Keratinocyte (primary cell): ENCODE measurements at regions not wholly inside any gene's neighbourhood (a gene's known extent, or its start where the extent isn't known, plus 50 kb on each side); places are given as distances from the start of the nearest gene placed in this dataset.

Experiments
- CTCF ChIP-seq, 3 experiments: IDR thresholded peaks in 1 of 3; conservative IDR thresholded peaks in 1 of 3; optimal IDR thresholded peaks in 1 of 3; 2 replicates in 2 of 3; 3 replicates in 1 of 3; pipeline versions ENCODE3 to v1.5.1; 2011; ENCODE audit warnings: low read length in 3 of 3, mild to moderate bottlenecking in 3 of 3, moderate library complexity in 2 of 3, control low read depth in 1 of 3, inconsistent platforms in 1 of 3; ENCODE audit not compliant: insufficient read depth in 2 of 3; ENCODE audit errors: extremely low read depth in 1 of 3
- EZH2 ChIP-seq: IDR thresholded peaks from one replicate; pipeline ENCODE4 v1.6.1; 2012; ENCODE audit warnings: inconsistent platforms, mild to moderate bottlenecking, low read length, moderate library complexity

- TF ChIP-seq CTCF (optimal IDR thresholded peaks at IDR 0.05 in 1 of 3, IDR thresholded peaks at IDR 0.05 in 1 of 3, conservative IDR thresholded peaks at IDR 0.05 in 1 of 3; ENCODE audit: extremely low read depth in 1 of 3, insufficient read depth in 2 of 3, low read length in 3 of 3) = no peak
- no peak for TF ChIP-seq EZH2
Observed at GRCh38 chr13:78033509-78033908, 114.9 kb upstream of the EDNRB start.
